Right hindlimb (tissue), 1 donor: ENCODE measurements at regions not wholly inside any gene's neighbourhood (a gene's known extent, or its start where the extent isn't known, plus 50 kb on each side); places are given as distances from the start of the nearest gene placed in this dataset.

Experiments used
- DNase-seq: peaks from one replicate; pipeline ENCODE4 v3.0.0-alpha.2; 2018

DNA sequence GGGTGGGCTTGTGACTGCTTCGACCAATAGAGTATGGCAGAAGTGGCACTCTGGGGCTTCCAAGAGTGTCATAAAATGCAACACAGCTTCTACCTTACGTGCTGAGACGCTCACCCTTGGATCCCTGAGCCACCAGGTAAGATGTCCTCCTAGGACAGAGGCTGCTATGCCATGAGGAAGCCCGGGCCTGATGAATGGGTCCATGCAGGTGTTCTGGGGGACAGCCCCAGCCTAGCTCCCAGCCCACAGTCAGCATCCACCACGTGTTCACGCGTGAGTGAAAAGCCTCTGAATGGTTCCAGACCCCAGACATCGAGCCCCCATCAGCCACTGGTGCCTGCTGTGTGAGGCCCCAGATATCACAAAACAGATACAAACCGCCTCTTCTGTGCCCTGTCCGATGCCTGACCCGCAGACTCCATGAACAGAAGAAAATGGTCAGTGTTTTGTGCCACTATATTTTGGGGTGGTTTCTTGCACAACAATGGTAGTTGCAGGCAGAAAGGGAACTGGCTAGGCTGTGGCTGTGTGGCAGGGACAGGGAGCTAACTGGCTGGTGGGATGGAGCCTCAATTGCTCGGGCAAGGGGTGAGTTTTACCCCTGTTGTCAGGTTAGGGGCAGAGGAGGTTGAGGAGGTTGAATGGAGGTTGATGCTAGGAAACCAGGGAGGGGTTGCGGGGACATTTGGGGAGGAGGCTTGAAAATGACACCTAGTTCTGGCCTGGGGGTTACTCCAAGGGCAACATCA, 92.2 kb downstream of the LINGO1 start:
- peak; percentile 14 for DNase-seq

DNA sequence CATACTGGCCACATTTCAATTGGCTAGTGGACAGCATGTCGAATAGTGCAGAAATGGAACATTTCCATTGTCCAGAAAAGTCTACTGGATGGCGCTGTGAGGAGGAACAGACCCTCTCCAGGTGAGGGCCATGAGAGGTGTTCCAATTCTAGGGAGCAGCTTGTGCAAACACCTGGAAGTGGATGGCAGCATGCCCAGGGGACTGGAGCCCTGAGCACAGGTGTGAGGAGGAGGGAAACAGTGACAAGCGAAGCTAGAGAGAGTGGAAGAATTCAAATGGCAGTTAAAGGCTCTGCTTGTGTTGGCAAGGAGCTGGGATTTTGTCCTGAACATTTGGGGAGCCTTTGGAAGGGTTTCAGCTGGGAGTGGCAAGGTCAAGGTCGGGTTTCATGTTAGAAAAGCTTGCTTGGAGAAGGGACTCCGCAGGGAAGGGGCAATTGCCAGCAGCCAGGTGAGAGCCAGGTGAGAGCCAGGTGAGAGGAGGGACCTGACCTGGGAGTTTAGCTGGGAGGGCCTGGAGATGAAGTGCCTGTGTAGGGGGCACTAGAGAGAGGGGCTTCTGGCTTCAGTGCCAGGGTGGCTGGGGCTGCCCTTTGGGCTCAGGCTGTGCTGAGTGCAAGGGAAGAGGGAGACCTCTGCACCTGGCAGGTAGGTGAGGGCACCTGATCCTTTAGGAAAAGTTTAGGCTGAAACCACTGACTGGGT, 93.8 kb downstream of the LINGO1 start:
- DNase-seq = peak; percentile 20

DNA sequence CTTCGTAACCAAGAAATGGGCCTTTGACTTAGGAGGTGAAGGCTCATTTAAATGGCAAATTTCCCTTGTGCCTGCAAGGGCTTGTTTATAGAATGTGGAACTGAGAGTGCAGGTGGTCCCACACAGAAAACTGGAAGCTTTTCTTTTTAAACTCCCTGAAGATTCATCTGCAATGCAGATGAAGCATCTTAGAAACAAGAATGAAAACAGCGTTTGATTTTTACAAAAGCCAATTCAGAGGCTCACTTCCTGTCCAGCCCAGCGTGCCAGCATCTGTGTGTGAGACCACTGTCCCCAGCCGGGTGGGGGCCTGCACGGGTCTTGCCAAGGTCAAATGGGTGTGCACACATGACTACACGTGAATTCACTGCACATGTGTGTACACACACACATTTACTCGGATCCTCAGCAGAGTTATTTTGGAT, 94.7 kb downstream of the LINGO1 start:
- DNase-seq = peak; percentile 76

DNA sequence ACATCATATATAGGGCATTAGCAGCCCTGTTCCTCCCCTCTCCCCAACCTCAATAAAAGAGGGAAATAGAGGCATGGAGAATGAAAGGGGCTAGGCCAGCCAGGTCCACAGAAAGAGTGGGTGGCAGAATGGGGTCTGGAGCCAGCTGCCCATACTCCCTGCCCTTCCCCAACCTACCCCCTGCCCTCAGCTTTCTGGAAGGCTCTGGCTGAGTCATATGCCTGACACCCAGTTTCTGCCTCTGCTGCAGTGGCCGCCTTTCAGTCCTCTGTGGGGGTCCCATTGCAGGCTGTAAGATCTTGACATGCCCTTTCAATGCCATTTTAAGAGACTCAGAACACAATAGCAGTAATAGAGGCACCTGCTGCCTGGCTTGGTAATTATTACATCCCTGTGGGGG, 95.7 kb downstream of the LINGO1 start:
- DNase-seq = no peak

DNA sequence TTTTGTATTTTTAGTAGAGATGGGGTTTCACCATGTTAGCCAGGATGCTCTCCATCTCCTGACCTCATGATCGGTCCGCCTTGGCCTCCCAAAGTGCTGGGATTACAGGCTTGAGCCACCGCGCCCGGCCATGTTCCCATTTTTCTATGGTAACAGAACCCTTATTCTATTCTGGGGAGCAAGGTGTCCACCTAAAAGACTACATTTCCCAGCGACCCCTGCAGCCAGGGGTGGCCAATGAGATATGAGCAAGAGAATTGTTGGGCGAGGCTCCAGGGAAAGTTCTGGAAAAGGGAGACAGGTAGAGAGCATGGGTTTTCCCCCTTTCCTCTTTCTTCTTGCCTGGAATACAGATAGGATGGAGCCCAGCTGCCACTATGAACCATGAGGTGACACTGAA, 96.9 kb downstream of the LINGO1 start:
- DNase-seq = peak; percentile 10
